HFFc6 (cell line): ENCODE measurements at regions not wholly inside any gene's neighbourhood (a gene's known extent, or its start where the extent isn't known, plus 50 kb on each side); places are given as distances from the start of the nearest gene placed in this dataset.

Experiments
- DNase-seq: peaks from one replicate; pipeline ENCODE4 v3.0.0-alpha.2; 2018
- H3K27ac Mint-ChIP-seq: 2 replicates; pipeline ENCODE4 v1.8.0; 2020; ENCODE audit warnings: mild to moderate bottlenecking, mixed read lengths
- H3K27me3 Mint-ChIP-seq: 2 replicates; pipeline ENCODE4 v1.8.0; 2021; ENCODE audit warnings: mild to moderate bottlenecking, moderate library complexity, mixed read lengths; ENCODE audit not compliant: insufficient read depth
- H3K36me3 Mint-ChIP-seq: 2 replicates; pipeline ENCODE4 v1.8.0; 2021; ENCODE audit warnings: low read depth, mixed read lengths
- H3K4me1 Mint-ChIP-seq: 2 replicates; pipeline ENCODE4 v1.8.0; 2020; ENCODE audit warnings: low read depth, mixed read lengths
- H3K4me3 Mint-ChIP-seq: 2 replicates; pipeline ENCODE4 v1.8.0; 2020; ENCODE audit warnings: mild to moderate bottlenecking, moderate library complexity, mixed read lengths
- H3K9me3 Mint-ChIP-seq: 2 replicates; pipeline ENCODE4 v1.8.0; 2020; ENCODE audit warnings: mild to moderate bottlenecking, mixed read lengths
- TF ChIP-seq, protein P1 (sequence below): fragments of 200-600 bp; sonication (generic); IDR thresholded peaks from 2 replicates; pipeline ENCODE4 v1.5.0; 2021; ENCODE audit warnings: antibody characterized with exemption, mild to moderate bottlenecking

DNA sequence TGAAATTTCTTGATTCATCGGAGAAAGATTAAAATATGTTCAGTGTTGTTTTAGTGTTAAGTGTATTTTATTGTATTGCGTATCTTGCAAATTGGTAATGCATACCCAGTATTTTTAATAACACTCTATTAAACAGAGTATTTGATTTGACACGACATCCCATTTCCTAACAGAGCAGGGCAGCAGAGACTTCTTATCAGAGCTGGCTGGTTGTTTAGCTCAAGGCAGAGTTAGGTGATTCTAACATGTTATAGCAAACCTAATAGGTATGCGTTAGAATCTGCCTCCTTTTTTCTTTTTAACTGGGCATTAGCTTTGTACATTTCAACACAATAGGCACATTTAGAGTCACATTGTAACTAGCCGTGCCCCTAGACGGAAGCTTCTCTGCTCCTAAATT is 57.1 kb upstream of the CELF2 start:
- peaks cover 4% of the 10 kb centered on the region; the same call in 1 of the 2 replicates for H3K9me3 Mint-ChIP-seq
- H3K27ac Mint-ChIP-seq: no peak overlapping the region
- no peaks in the 10 kb centered on the region for H3K4me1 Mint-ChIP-seq
- H3K27me3 Mint-ChIP-seq: peaks cover 2% of the 10 kb centered on the region; the same call in 1 of the 2 replicates
- TF ChIP-seq, protein P1, sequence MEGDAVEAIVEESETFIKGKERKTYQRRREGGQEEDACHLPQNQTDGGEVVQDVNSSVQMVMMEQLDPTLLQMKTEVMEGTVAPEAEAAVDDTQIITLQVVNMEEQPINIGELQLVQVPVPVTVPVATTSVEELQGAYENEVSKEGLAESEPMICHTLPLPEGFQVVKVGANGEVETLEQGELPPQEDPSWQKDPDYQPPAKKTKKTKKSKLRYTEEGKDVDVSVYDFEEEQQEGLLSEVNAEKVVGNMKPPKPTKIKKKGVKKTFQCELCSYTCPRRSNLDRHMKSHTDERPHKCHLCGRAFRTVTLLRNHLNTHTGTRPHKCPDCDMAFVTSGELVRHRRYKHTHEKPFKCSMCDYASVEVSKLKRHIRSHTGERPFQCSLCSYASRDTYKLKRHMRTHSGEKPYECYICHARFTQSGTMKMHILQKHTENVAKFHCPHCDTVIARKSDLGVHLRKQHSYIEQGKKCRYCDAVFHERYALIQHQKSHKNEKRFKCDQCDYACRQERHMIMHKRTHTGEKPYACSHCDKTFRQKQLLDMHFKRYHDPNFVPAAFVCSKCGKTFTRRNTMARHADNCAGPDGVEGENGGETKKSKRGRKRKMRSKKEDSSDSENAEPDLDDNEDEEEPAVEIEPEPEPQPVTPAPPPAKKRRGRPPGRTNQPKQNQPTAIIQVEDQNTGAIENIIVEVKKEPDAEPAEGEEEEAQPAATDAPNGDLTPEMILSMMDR: no peak
- H3K36me3 Mint-ChIP-seq: no peaks in the 10 kb centered on the region
- DNase-seq: no peak
- H3K4me3 Mint-ChIP-seq: no peak overlapping the region

DNA sequence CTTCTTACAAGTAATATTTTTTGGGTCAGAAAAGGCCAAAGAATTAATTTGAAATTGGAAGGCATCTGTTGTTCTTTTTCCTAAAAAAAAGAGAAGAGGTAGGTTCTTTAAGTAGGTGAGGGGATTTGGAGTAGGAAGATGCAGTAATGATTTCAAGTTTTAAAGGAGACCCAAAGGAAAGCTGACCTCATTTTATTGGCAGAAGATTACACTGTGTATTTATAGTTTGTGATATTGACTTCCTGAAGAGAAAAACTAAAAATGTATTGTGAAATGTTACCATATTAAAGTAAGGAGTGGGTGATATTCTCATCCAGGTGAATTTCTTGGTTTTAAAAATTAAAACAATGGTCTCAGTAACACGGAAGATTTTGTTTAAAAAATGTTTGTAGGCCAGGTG is 56.6 kb upstream of the CELF2 start:
- TF ChIP-seq, protein P1: no peak
- no peak for DNase-seq
- Mint-ChIP-seq H3K36me3 (no peaks in the 10 kb centered on the region), H3K27me3 (no peaks in the 10 kb centered on the region), H3K27ac (no peak overlapping the region), H3K9me3 (peaks cover 4% of the 10 kb centered on the region; the same call in 1 of the 2 replicates), H3K4me3 (no peak overlapping the region), H3K4me1 (no peaks in the 10 kb centered on the region)

DNA sequence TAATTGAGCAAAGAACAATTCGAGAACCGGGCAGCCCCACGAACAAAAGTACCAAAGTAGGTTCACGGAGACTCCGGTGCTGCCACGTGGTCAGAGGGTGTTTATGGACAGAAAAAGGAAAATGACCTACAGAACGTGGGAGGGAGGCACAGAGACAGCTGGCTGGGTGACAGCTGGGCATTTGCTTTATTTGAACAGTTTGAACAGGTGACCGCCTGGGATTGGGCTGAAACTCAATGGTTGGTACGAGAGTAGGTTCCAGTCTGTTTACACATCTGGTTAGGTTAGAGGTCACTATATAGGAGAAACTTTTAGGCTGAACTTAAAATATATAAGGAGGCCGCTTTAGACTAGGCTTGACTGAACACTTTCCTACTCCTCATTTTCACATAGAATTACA is 50.6 kb upstream of the CELF2 start:
- H3K36me3 Mint-ChIP-seq: no peaks in the 10 kb centered on the region
- no peak overlapping the region for H3K4me3 Mint-ChIP-seq
- H3K4me1 Mint-ChIP-seq: no peaks in the 10 kb centered on the region
- no peak overlapping the region for H3K27ac Mint-ChIP-seq
- H3K27me3 Mint-ChIP-seq: peaks cover 2% of the 10 kb centered on the region
- H3K9me3 Mint-ChIP-seq: no peaks in the 10 kb centered on the region
- TF ChIP-seq, protein P1: no peak
- DNase-seq: no peak

DNA sequence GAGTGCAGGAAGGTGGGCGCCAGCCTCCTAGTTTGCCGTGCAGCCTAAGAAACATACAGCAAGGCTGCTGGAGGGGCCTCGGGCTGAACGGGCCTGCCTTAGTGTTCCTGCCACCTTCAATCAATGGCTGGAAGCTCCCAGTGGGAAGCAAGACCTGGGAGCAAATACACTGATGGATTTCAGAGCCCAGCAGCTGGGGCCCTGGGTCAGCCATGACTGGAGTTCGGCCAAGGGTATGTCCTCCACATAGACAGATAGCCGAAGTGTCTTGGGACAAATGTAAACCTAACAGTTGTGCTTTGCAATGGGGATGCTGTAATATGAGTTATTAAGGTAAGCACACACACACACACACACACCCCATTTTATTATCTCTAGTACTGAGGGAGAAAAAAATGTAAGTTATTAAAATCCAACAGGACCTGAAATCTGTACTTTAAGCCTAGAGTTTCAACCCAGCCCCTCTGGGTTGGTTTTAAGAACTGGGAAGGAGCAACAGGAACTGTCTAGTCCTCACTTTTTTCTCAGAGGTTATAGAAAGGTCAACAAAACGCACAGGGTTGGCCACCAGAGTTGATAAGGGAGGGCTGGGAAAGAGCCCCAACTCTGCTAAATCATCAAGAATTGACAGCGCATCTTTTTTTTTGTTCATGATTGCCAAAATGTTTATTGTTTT is 50.0 kb upstream of the CELF2 start:
- Mint-ChIP-seq H3K4me1 (no peaks in the 10 kb centered on the region), H3K36me3 (no peaks in the 10 kb centered on the region), H3K27me3 (peaks cover 2% of the 10 kb centered on the region), H3K9me3 (no peaks in the 10 kb centered on the region; the same call in 1 of the 2 replicates), H3K4me3 (no peak overlapping the region), H3K27ac (no peak overlapping the region)
- TF ChIP-seq, protein P1: no peak
- DNase-seq: no peak
